ENCODE measurements at regions not wholly inside any gene's neighbourhood (a gene's known extent, or its start where the extent isn't known, plus 50 kb on each side); places are given as distances from the start of the nearest gene placed in this dataset.

DNA sequence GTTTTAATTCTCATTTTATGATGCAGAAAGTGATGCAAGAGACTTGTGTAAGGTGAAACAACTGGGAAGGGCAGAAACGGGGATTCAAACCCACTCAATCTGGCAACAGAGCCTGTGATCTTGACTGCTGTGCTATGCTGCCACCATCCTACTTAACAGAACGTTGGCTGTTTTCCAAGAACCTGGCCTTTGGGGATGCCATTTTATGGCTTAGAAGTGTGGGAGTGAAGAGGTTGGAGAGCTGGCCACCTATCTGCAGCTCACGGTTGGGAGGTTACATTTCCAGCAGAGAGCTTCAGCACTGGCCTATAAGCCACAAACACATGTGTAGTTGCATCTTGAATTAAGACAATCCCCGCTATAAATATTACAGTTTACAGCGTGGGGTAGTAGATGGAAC lies 235.3 kb downstream of the PRDM2 start:
- TF ChIP-seq, protein P1, sequence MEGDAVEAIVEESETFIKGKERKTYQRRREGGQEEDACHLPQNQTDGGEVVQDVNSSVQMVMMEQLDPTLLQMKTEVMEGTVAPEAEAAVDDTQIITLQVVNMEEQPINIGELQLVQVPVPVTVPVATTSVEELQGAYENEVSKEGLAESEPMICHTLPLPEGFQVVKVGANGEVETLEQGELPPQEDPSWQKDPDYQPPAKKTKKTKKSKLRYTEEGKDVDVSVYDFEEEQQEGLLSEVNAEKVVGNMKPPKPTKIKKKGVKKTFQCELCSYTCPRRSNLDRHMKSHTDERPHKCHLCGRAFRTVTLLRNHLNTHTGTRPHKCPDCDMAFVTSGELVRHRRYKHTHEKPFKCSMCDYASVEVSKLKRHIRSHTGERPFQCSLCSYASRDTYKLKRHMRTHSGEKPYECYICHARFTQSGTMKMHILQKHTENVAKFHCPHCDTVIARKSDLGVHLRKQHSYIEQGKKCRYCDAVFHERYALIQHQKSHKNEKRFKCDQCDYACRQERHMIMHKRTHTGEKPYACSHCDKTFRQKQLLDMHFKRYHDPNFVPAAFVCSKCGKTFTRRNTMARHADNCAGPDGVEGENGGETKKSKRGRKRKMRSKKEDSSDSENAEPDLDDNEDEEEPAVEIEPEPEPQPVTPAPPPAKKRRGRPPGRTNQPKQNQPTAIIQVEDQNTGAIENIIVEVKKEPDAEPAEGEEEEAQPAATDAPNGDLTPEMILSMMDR (IDR thresholded peaks at IDR 0.05): no peak
- no peak for TF ChIP-seq EP300 (IDR thresholded peaks at IDR 0.05; ENCODE audit: low read depth)
